WTC11 (cell line): ENCODE measurements at regions not wholly inside any gene's neighbourhood (a gene's known extent, or its start where the extent isn't known, plus 50 kb on each side); places are given as distances from the start of the nearest gene placed in this dataset.

Experiments used
- ATAC-seq: fragments of 200-7000 bp; cut with Tn5 transposase; 2 replicates; pipeline ENCODE4 v1.10.0; 2021; ENCODE audit warnings: mild to moderate bottlenecking, moderate library complexity
- CTCF ChIA-PET: fragments of 300-600 bp; sonication (Branson Sonifier 250); formaldehyde crosslinking; loops from one replicate; lab custom pipeline; 2021; ENCODE audit warnings: antibody characterized with exemption; lab: Charles Lee
- POLR2A ChIA-PET: fragments of 350-600 bp; sonication (Branson Sonifier 250); formaldehyde crosslinking; loops from one replicate; lab custom pipeline; 2021; ENCODE audit warnings: antibody characterized with exemption; lab: Charles Lee
- DNase-seq: peaks from one replicate; pipeline ENCODE4 v3.0.0; 2021; ENCODE audit warnings: low spot score
- H3K27ac Mint-ChIP-seq: 2 replicates; pipeline ENCODE4 v1.8.0; 2021; ENCODE audit warnings: mixed read lengths
- H3K27me3 Mint-ChIP-seq: 2 replicates; pipeline ENCODE4 v1.8.0; 2021; ENCODE audit warnings: low read depth, mild to moderate bottlenecking, moderate library complexity, mixed read lengths
- H3K36me3 Mint-ChIP-seq: 2 replicates; pipeline ENCODE4 v1.8.0; 2021; ENCODE audit warnings: mixed read lengths
- H3K4me1 Mint-ChIP-seq: 2 replicates; pipeline ENCODE4 v1.8.0; 2022; ENCODE audit warnings: mixed read lengths
- H3K4me3 Mint-ChIP-seq: 2 replicates; pipeline ENCODE4 v1.8.0; 2021; ENCODE audit warnings: mild to moderate bottlenecking, moderate library complexity, mixed read lengths
- H3K9me3 Mint-ChIP-seq: 2 replicates; pipeline ENCODE4 v1.8.0; 2021; ENCODE audit warnings: mixed read lengths
- AR ChIP-seq: fragments of 250-450 bp; sonication (Bioruptor Pico); IDR thresholded peaks from 2 replicates; pipeline ENCODE4 v1.9.0; 2021; ENCODE audit warnings: mild to moderate bottlenecking
- CREM ChIP-seq: sonication (generic); formaldehyde crosslinking; IDR thresholded peaks from 2 replicates; pipeline ENCODE4 v1.8.1; 2022; ENCODE audit warnings: mild to moderate bottlenecking, missing genetic modification reagents, moderate library complexity
- CTCF ChIP-seq: fragments of 200-600 bp; IDR thresholded peaks from 2 replicates; pipeline ENCODE4 v1.8.0; 2022; ENCODE audit warnings: antibody characterized with exemption
- ELF4 ChIP-seq: sonication (generic); formaldehyde crosslinking; IDR thresholded peaks from 2 replicates; pipeline ENCODE4 v1.8.1; 2022; ENCODE audit warnings: low read depth, mild to moderate bottlenecking, moderate library complexity, missing genetic modification reagents
- EMX1 ChIP-seq: fragments of 250-450 bp; sonication (Bioruptor Pico); IDR thresholded peaks from 2 replicates; pipeline ENCODE4 v1.8.0; 2021; ENCODE audit warnings: mild to moderate bottlenecking
- ERG ChIP-seq: fragments of 250-450 bp; sonication (Bioruptor Pico); IDR thresholded peaks from 2 replicates; pipeline ENCODE4 v1.8.0; 2021; ENCODE audit warnings: mild to moderate bottlenecking
- FOXK1 ChIP-seq: sonication (generic); formaldehyde crosslinking; IDR thresholded peaks from 2 replicates; pipeline ENCODE4 v1.8.0; 2022; ENCODE audit warnings: mild to moderate bottlenecking, moderate library complexity, missing genetic modification reagents
- FOXP1 ChIP-seq: sonication (generic); formaldehyde crosslinking; IDR thresholded peaks from 2 replicates; pipeline ENCODE4 v1.8.0; 2022; ENCODE audit warnings: missing genetic modification reagents, mild to moderate bottlenecking, moderate library complexity, borderline replicate concordance
- FOXP4 ChIP-seq: sonication (generic); formaldehyde crosslinking; IDR thresholded peaks from 2 replicates; pipeline ENCODE4 v1.8.0; 2022; ENCODE audit warnings: mild to moderate bottlenecking, missing genetic modification reagents
- GTF2I ChIP-seq: fragments of 250-450 bp; sonication (Bioruptor Pico); conservative IDR thresholded peaks from 2 replicates; pipeline ENCODE4 v1.4.0; 2021; ENCODE audit warnings: mild to moderate bottlenecking
- MXD4 ChIP-seq: fragments of 250-450 bp; sonication (Bioruptor Pico); IDR thresholded peaks from 2 replicates; pipeline ENCODE4 v1.8.0; 2021; ENCODE audit warnings: mild to moderate bottlenecking, moderate library complexity, borderline replicate concordance
- NR1H2 ChIP-seq: sonication (generic); formaldehyde crosslinking; IDR thresholded peaks from 2 replicates; pipeline ENCODE4 v1.9.0; 2021; ENCODE audit warnings: mild to moderate bottlenecking, moderate library complexity, missing genetic modification reagents
- NR3C1 ChIP-seq: sonication (generic); formaldehyde crosslinking; conservative IDR thresholded peaks from 2 replicates; pipeline ENCODE4 v1.8.1; 2023; ENCODE audit warnings: low read depth, mild to moderate bottlenecking, missing genetic modification reagents
- STAT6 ChIP-seq: sonication (generic); formaldehyde crosslinking; conservative IDR thresholded peaks from 2 replicates; pipeline ENCODE4 v1.8.1; 2023; ENCODE audit warnings: mild to moderate bottlenecking, low read depth, missing genetic modification reagents, moderate library complexity
- ZMAT4 ChIP-seq: fragments of 250-450 bp; sonication (Bioruptor Pico); IDR thresholded peaks from 2 replicates; pipeline ENCODE4 v1.9.0; 2021; ENCODE audit warnings: mild to moderate bottlenecking
- ZNF396 ChIP-seq: fragments of 250-450 bp; sonication (Bioruptor Pico); IDR thresholded peaks from 2 replicates; pipeline ENCODE4 v1.8.0; 2021; ENCODE audit warnings: mild to moderate bottlenecking, moderate library complexity, borderline replicate concordance
- ZNF425 ChIP-seq: fragments of 250-450 bp; sonication (Bioruptor Pico); conservative IDR thresholded peaks from 2 replicates; pipeline ENCODE4 v1.9.0; 2021; ENCODE audit warnings: mild to moderate bottlenecking

GRCh38 chr16:85338638-85338982 is 226.3 kb upstream of the CIBAR2 start:
- ChIA-PET POLR2A (interaction anchor here (0.6 kb wide), 1 partner anchor 443 kb away, joined by 6 read pairs; no protein-coding TSS in a partner anchor), CTCF (interaction anchor here (1.0 to 1.8 kb wide), 3 partner anchors 9 to 78 kb away, joined by 3 to 7 read pairs (median 4); no protein-coding TSS in a partner anchor)
- peaks cover 45% of the 10 kb centered on the region for H3K4me1 Mint-ChIP-seq
- H3K4me3 Mint-ChIP-seq = no peak overlapping the region
- TF ChIP-seq NR3C1 (CRISPR knock-in tag) = no peak
- TF ChIP-seq NR1H2 = no peak
- TF ChIP-seq CTCF = no peak
- TF ChIP-seq FOXK1 = no peak
- TF ChIP-seq ELF4 = no peak
- no peak for TF ChIP-seq GTF2I (CRISPR knock-in tag)
- no peak for TF ChIP-seq FOXP4 (CRISPR knock-in tag)
- TF ChIP-seq CREM = no peak
- TF ChIP-seq AR (CRISPR knock-in tag) = no peak
- DNase-seq (no peak), ATAC-seq (no peak)
- H3K27ac Mint-ChIP-seq = no peak overlapping the region
- H3K36me3 Mint-ChIP-seq = no peaks in the 10 kb centered on the region
- H3K27me3 Mint-ChIP-seq = peaks cover 35% of the 10 kb centered on the region
- no peaks in the 10 kb centered on the region for H3K9me3 Mint-ChIP-seq

GRCh38 chr16:85338989-85339685 is 226.9 kb upstream of the CIBAR2 start:
- Mint-ChIP-seq H3K4me1 (peaks cover 40% of the 10 kb centered on the region), H3K27me3 (peaks cover 30% of the 10 kb centered on the region), H3K36me3 (no peaks in the 10 kb centered on the region), H3K27ac (no peak overlapping the region), H3K4me3 (no peak overlapping the region)
- CTCF ChIA-PET = interaction anchor here (1.0 to 1.8 kb wide), 3 partner anchors 8 to 77 kb away, joined by 3 to 7 read pairs (median 4); no protein-coding TSS in a partner anchor
- ATAC-seq = no peak
- DNase-seq = no peak
- POLR2A ChIA-PET = interaction anchor here (0.6 kb wide), 1 partner anchor 442 kb away, joined by 6 read pairs; no protein-coding TSS in a partner anchor
- no peak for TF ChIP-seq EMX1
- TF ChIP-seq ZNF396 (CRISPR knock-in tag) = no peak
- no peak for TF ChIP-seq ZMAT4 (CRISPR knock-in tag)
- no peak for TF ChIP-seq MXD4 (CRISPR knock-in tag)
- no peak for TF ChIP-seq STAT6 (CRISPR knock-in tag)
- no peak for TF ChIP-seq ZNF425 (CRISPR knock-in tag)
- no peak for TF ChIP-seq ERG (CRISPR knock-in tag)
- 0 out of 2 replicates have a peak, but pooled peaks have one; percentile 24 for TF ChIP-seq FOXP1
- TF ChIP-seq, all 79 proteins: peak for 1
- no peaks in the 10 kb centered on the region for H3K9me3 Mint-ChIP-seq
